A549 (cell line): ENCODE measurements at regions not wholly inside any gene's neighbourhood (a gene's known extent, or its start where the extent isn't known, plus 50 kb on each side); places are given as distances from the start of the nearest gene placed in this dataset.

Experiments
- BHLHE40 ChIP-seq: IDR thresholded peaks from 2 replicates; pipeline ENCODE4 v1.6.1; 2012; ENCODE audit warnings: low read depth, low read length, inconsistent platforms
- CEBPB ChIP-seq, 2 experiments: fragments of >200 bp in 1 of 2; sonication (Bioruptor Twin) in 1 of 2; formaldehyde crosslinking in 1 of 2; IDR thresholded peaks; 2 replicates each; pipeline ENCODE4 v1.6.1; 2012 to 2016
- CHD2 ChIP-seq: fragments of 150-350 bp; IDR thresholded peaks from 2 replicates; pipeline ENCODE4 v1.6.1; 2014; ENCODE audit warnings: low read length; ENCODE audit not compliant: partially characterized antibody
- GATA3 ChIP-seq: IDR thresholded peaks from 2 replicates; pipeline ENCODE4 v1.6.1; 2012; ENCODE audit warnings: borderline replicate concordance
- JUN ChIP-seq, 2 experiments: fragments of >200 bp; sonication (Bioruptor Twin); formaldehyde crosslinking; IDR thresholded peaks; 2 replicates in 1 of 2; 3 replicates in 1 of 2; pipeline ENCODE4 v1.6.1; 2016 to 2017
- MAFK ChIP-seq: fragments of 450-650 bp; IDR thresholded peaks from 2 replicates; pipeline ENCODE4 v1.6.1; 2014; ENCODE audit not compliant: partially characterized antibody
- MAX ChIP-seq: IDR thresholded peaks from 2 replicates; pipeline ENCODE4 v1.6.1; 2012
- RAD21 ChIP-seq, 2 experiments: fragments of >200 bp in 1 of 2; sonication (Bioruptor Twin) in 1 of 2; formaldehyde crosslinking in 1 of 2; IDR thresholded peaks in 1 of 2; conservative IDR thresholded peaks in 1 of 2; 2 replicates in 1 of 2; 3 replicates in 1 of 2; pipeline ENCODE4 v1.6.1; 2012 to 2018; ENCODE audit warnings: inconsistent platforms in 1 of 2
- RFX5 ChIP-seq: fragments of 450-650 bp; IDR thresholded peaks from 2 replicates; pipeline ENCODE4 v1.7.1; 2014; ENCODE audit warnings: antibody characterized with exemption, mild to moderate bottlenecking, moderate library complexity
- TF ChIP-seq, protein P1 (sequence below): fragments of >200 bp; sonication (Bioruptor Twin); formaldehyde crosslinking; IDR thresholded peaks from 3 replicates; pipeline ENCODE4 v1.5.1; 2016
- TF ChIP-seq, protein P2 (sequence below): IDR thresholded peaks from 2 replicates; pipeline ENCODE4 v1.6.1; 2012
- TF ChIP-seq, protein P3 (sequence below): IDR thresholded peaks from 2 replicates; pipeline ENCODE4 v1.6.1; 2012; ENCODE audit warnings: low read depth, borderline replicate concordance

DNA sequence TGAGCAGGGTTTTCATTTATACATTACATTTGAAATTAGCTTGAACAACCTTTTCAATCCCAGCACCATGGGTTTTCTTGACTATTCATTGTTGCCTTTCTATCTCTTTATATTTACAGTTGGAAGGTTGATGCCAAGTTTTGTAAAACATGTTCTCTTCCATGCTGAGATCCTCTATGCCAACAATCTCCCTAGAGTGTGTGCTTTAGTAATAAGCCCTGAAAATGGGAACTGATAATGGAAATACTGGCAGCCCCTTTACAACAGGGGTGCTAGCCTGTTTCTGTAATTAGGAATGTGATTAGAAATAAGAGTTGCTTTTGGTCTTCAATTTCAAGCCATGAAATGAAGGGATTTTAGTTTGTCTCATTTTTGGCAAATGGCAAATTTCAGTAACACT, 239.9 kb upstream of the NAALADL2 start:
- TF ChIP-seq JUN (IDR thresholded peaks at IDR 0.05): no peak
- TF ChIP-seq, protein P1, sequence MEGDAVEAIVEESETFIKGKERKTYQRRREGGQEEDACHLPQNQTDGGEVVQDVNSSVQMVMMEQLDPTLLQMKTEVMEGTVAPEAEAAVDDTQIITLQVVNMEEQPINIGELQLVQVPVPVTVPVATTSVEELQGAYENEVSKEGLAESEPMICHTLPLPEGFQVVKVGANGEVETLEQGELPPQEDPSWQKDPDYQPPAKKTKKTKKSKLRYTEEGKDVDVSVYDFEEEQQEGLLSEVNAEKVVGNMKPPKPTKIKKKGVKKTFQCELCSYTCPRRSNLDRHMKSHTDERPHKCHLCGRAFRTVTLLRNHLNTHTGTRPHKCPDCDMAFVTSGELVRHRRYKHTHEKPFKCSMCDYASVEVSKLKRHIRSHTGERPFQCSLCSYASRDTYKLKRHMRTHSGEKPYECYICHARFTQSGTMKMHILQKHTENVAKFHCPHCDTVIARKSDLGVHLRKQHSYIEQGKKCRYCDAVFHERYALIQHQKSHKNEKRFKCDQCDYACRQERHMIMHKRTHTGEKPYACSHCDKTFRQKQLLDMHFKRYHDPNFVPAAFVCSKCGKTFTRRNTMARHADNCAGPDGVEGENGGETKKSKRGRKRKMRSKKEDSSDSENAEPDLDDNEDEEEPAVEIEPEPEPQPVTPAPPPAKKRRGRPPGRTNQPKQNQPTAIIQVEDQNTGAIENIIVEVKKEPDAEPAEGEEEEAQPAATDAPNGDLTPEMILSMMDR: no peak
- TF ChIP-seq CEBPB (IDR thresholded peaks at IDR 0.05): no peak
- no peak for TF ChIP-seq GATA3
- TF ChIP-seq RAD21 (conservative IDR thresholded peaks at IDR 0.05 in 1 of 2, IDR thresholded peaks at IDR 0.05 in 1 of 2): no peak
- TF ChIP-seq, protein P2, sequence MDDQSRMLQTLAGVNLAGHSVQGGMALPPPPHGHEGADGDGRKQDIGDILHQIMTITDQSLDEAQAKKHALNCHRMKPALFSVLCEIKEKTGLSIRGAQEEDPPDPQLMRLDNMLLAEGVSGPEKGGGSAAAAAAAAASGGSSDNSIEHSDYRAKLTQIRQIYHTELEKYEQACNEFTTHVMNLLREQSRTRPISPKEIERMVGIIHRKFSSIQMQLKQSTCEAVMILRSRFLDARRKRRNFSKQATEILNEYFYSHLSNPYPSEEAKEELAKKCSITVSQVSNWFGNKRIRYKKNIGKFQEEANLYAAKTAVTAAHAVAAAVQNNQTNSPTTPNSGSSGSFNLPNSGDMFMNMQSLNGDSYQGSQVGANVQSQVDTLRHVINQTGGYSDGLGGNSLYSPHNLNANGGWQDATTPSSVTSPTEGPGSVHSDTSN: no peak
- TF ChIP-seq, protein P3, sequence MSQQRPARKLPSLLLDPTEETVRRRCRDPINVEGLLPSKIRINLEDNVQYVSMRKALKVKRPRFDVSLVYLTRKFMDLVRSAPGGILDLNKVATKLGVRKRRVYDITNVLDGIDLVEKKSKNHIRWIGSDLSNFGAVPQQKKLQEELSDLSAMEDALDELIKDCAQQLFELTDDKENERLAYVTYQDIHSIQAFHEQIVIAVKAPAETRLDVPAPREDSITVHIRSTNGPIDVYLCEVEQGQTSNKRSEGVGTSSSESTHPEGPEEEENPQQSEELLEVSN: no peak
- TF ChIP-seq CHD2: no peak
- TF ChIP-seq MAFK: no peak
- no peak for TF ChIP-seq RFX5
- TF ChIP-seq BHLHE40: no peak
- no peak for TF ChIP-seq MAX
